ENCODE measurements at regions not wholly inside any gene's neighbourhood (a gene's known extent, or its start where the extent isn't known, plus 50 kb on each side); places are given as distances from the start of the nearest gene placed in this dataset.

- TF ChIP-seq EZH2 (IDR thresholded peaks at IDR 0.05; ENCODE audit: low read length, missing control alignments) (no peak), CTCF (conservative IDR thresholded peaks at IDR 0.05 in 1 of 2, IDR thresholded peaks at IDR 0.05 in 1 of 2; ENCODE audit: low read depth in 1 of 2, low read length in 2 of 2) (no peak)
These were observed 530.2 kb downstream of the MCTP2 start for GRCh38 chr15:94761574-94761973.

Measured in fibroblast of lung (primary cell).